SK-N-SH treated with all-trans-retinoic acid at 6 μM for 48 hours (cell line): ENCODE measurements at regions not wholly inside any gene's neighbourhood (a gene's known extent, or its start where the extent isn't known, plus 50 kb on each side); places are given as distances from the start of the nearest gene placed in this dataset.

Experiments used
- ATAC-seq: fragments of 200-7000 bp; cut with Tn5 transposase; 3 replicates; pipeline ENCODE4 v1.9.1; 2020; ENCODE audit warnings: mild to moderate bottlenecking, moderate library complexity
- ARNTL ChIP-seq: fragments of 450-650 bp; formaldehyde crosslinking; IDR thresholded peaks from 2 replicates; pipeline ENCODE4 v1.5.0; 2020; ENCODE audit warnings: low read depth, mild to moderate bottlenecking, moderate library complexity, borderline replicate concordance
- BACH2 ChIP-seq: fragments of 250-450 bp; sonication (Bioruptor Pico); IDR thresholded peaks from 2 replicates; pipeline ENCODE4 v1.9.0; 2021; ENCODE audit warnings: mild to moderate bottlenecking, borderline replicate concordance
- CREB5 ChIP-seq: fragments of 250-450 bp; sonication (Bioruptor Pico); IDR thresholded peaks from 2 replicates; pipeline ENCODE4 v1.5.1; 2020; ENCODE audit warnings: low read depth, mild to moderate bottlenecking, moderate library complexity
- CSDC2 ChIP-seq: fragments of 250-450 bp; sonication (Bioruptor Pico); IDR thresholded peaks from 2 replicates; pipeline ENCODE4 v1.5.0; 2020; ENCODE audit warnings: mild to moderate bottlenecking, moderate library complexity
- CSRNP3 ChIP-seq: fragments of 250-450 bp; sonication (Bioruptor Pico); IDR thresholded peaks from 2 replicates; pipeline ENCODE4 v1.5.1; 2021; ENCODE audit warnings: mild to moderate bottlenecking, moderate library complexity
- ESRRG ChIP-seq: fragments of 250-450 bp; sonication (Bioruptor Pico); IDR thresholded peaks from 2 replicates; pipeline ENCODE4 v1.6.1; 2021; ENCODE audit warnings: mild to moderate bottlenecking
- GLIS3 ChIP-seq: fragments of 250-450 bp; sonication (Bioruptor Pico); IDR thresholded peaks from 2 replicates; pipeline ENCODE4 v1.5.0; 2020; ENCODE audit warnings: mild to moderate bottlenecking, moderate library complexity
- ISL1 ChIP-seq: fragments of 250-450 bp; sonication (Bioruptor Pico); IDR thresholded peaks from 2 replicates; pipeline ENCODE4 v2.1.2; 2022; ENCODE audit warnings: mild to moderate bottlenecking, moderate library complexity
- OSR1 ChIP-seq: fragments of 250-450 bp; sonication (Bioruptor Pico); IDR thresholded peaks from 2 replicates; pipeline ENCODE4 v1.8.0; 2022; ENCODE audit warnings: moderate library complexity, mild to moderate bottlenecking, inconsistent platforms
- PATZ1 ChIP-seq: fragments of 250-450 bp; sonication (Bioruptor Pico); IDR thresholded peaks from 2 replicates; pipeline ENCODE4 v1.8.0; 2020; ENCODE audit warnings: mild to moderate bottlenecking, moderate library complexity, borderline replicate concordance
- POU6F1 ChIP-seq: fragments of 250-450 bp; sonication (Bioruptor Pico); IDR thresholded peaks from 2 replicates; pipeline ENCODE4 v1.8.0; 2021; ENCODE audit warnings: low read depth, mild to moderate bottlenecking, moderate library complexity, borderline replicate concordance
- PPARA ChIP-seq: fragments of 250-450 bp; sonication (Bioruptor Pico); IDR thresholded peaks from 2 replicates; pipeline ENCODE4 v1.5.0; 2020; ENCODE audit warnings: mild to moderate bottlenecking, borderline replicate concordance
- RARB ChIP-seq: fragments of 250-450 bp; sonication (Bioruptor Pico); IDR thresholded peaks from 2 replicates; pipeline ENCODE4 v1.8.0; 2021; ENCODE audit warnings: mild to moderate bottlenecking, moderate library complexity
- SNAI2 ChIP-seq: fragments of 250-450 bp; sonication (Bioruptor Pico); IDR thresholded peaks from 2 replicates; pipeline ENCODE4 v1.5.0; 2020; ENCODE audit warnings: mild to moderate bottlenecking, moderate library complexity
- TOX ChIP-seq: fragments of 250-450 bp; sonication (Bioruptor Pico); IDR thresholded peaks from 2 replicates; pipeline ENCODE4 v1.8.0; 2021; ENCODE audit warnings: mild to moderate bottlenecking, moderate library complexity, borderline replicate concordance
- TSHZ2 ChIP-seq: fragments of 250-450 bp; sonication (Bioruptor Pico); IDR thresholded peaks from 2 replicates; pipeline ENCODE4 v1.5.0; 2020; ENCODE audit warnings: mild to moderate bottlenecking, moderate library complexity
- ZC3H10 ChIP-seq: fragments of 250-450 bp; sonication (Bioruptor Pico); IDR thresholded peaks from 2 replicates; pipeline ENCODE4 v1.5.1; 2021; ENCODE audit warnings: mild to moderate bottlenecking, moderate library complexity
- ZFP3 ChIP-seq: fragments of 250-450 bp; sonication (Bioruptor Pico); IDR thresholded peaks from 2 replicates; pipeline ENCODE4 v1.5.0; 2020; ENCODE audit warnings: mild to moderate bottlenecking, moderate library complexity
- ZFP30 ChIP-seq: fragments of 450-650 bp; formaldehyde crosslinking; IDR thresholded peaks from 2 replicates; pipeline ENCODE4 v1.5.0; 2022; ENCODE audit warnings: mild to moderate bottlenecking, moderate library complexity
- ZNF565 ChIP-seq: fragments of 450-650 bp; formaldehyde crosslinking; conservative IDR thresholded peaks from 2 replicates; pipeline ENCODE4 v1.5.0; 2020; ENCODE audit warnings: low read depth, mild to moderate bottlenecking, moderate library complexity
- ZNF70 ChIP-seq: fragments of 450-650 bp; formaldehyde crosslinking; IDR thresholded peaks from 2 replicates; pipeline ENCODE4 v1.5.0; 2020; ENCODE audit warnings: mild to moderate bottlenecking, moderate library complexity
- ZNF8 ChIP-seq: fragments of 450-650 bp; formaldehyde crosslinking; IDR thresholded peaks from 2 replicates; pipeline ENCODE4 v1.5.0; 2020; ENCODE audit warnings: mild to moderate bottlenecking, moderate library complexity

- TF ChIP-seq ESRRG (CRISPR knock-in tag) (no peak), TOX (CRISPR knock-in tag) (no peak), ARNTL (CRISPR knock-in tag) (no peak), CSDC2 (CRISPR knock-in tag) (no peak), ZNF565 (CRISPR knock-in tag) (no peak), ISL1 (CRISPR knock-in tag) (no peak), CSRNP3 (CRISPR knock-in tag) (no peak), TSHZ2 (CRISPR knock-in tag) (no peak), ZFP30 (CRISPR knock-in tag) (no peak), ZNF70 (CRISPR knock-in tag) (no peak), GLIS3 (no peak)
- ATAC-seq = no peak
Measured at GRCh38 chr12:127558361-127558760, 708.6 kb upstream of the TMEM132C start.

- ATAC-seq = peak; percentile 64; the same call in 2 of the 3 replicates
- no peak for TF ChIP-seq PPARA
- no peak for TF ChIP-seq ZNF70 (CRISPR knock-in tag)
- no peak for TF ChIP-seq ZC3H10 (CRISPR knock-in tag)
- TF ChIP-seq ZFP3 = no peak
- no peak for TF ChIP-seq POU6F1 (CRISPR knock-in tag)
- no peak for TF ChIP-seq CSDC2 (CRISPR knock-in tag)
- no peak for TF ChIP-seq ZNF565 (CRISPR knock-in tag)
- TF ChIP-seq ARNTL (CRISPR knock-in tag) = no peak
- no peak for TF ChIP-seq SNAI2 (CRISPR knock-in tag)
- no peak for TF ChIP-seq PATZ1 (CRISPR knock-in tag)
- TF ChIP-seq CREB5 = no peak
- TF ChIP-seq ISL1 (CRISPR knock-in tag) = no peak
- no peak for TF ChIP-seq ESRRG (CRISPR knock-in tag)
Measured at GRCh38 chr12:127559349-127560040, 707.5 kb upstream of the TMEM132C start.

- TF ChIP-seq CSDC2 (CRISPR knock-in tag) (no peak), BACH2 (CRISPR knock-in tag) (no peak), CSRNP3 (CRISPR knock-in tag) (no peak), POU6F1 (CRISPR knock-in tag) (no peak), ZC3H10 (CRISPR knock-in tag) (no peak), ARNTL (CRISPR knock-in tag) (no peak), ZNF70 (CRISPR knock-in tag) (no peak), RARB (CRISPR knock-in tag) (no peak), GLIS3 (no peak), ZFP3 (no peak), SNAI2 (CRISPR knock-in tag) (no peak), OSR1 (CRISPR knock-in tag) (no peak), ZNF8 (CRISPR knock-in tag) (no peak)
- ATAC-seq = no peak
Measured at GRCh38 chr12:127560041-127560478, 706.9 kb upstream of the TMEM132C start.
